ENCODE measurements at regions not wholly inside any gene's neighbourhood (a gene's known extent, or its start where the extent isn't known, plus 50 kb on each side); places are given as distances from the start of the nearest gene placed in this dataset.

DNA sequence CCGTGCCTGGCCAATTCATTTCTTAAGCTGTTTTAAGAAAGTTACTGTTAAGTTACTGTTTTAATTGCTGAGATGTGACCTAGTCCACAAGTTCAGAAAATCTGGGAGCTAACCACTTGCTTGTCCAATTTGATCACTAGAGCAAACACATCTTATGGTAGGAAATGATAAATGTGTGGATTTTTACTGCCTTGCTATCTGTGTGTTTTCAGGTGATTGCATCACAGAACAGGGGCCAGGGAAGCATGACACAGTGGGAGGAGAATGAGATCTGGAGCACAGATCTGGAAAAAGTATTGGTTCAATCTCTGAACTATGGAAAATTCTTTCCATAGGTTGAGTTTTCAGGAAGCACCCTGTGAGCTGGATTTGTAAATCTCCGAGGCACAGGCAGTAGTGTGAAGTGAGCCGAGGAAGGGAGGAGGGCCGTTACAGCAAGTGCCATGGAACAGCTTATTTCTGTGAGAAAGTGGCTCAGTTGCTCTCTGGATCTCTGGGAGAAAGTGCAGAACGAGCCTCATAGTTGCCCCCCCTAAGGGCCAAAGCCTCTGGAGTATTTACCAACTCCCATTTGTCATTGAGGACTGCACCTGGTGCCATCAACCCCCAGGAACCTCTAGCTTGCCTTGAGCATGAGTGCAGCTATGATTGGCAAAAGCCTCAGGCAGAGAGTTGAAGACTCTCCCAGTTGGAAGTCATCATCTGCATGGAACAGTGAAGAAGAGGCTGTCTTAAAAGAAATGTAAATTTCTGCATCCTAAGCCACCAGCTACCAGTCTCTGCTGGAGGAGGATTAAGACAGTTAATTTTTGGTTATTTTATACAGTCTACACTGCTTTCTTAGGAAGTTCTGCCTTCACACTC lies 161.8 kb upstream of the CLINT1 start:
- no peak for DNase-seq (ENCODE audit: low spot score)

GRCh38 chr5:158017469-158017868 lies 158.5 kb upstream of the CLINT1 start:
- no peak for DNase-seq (ENCODE audit: low spot score)

DNA sequence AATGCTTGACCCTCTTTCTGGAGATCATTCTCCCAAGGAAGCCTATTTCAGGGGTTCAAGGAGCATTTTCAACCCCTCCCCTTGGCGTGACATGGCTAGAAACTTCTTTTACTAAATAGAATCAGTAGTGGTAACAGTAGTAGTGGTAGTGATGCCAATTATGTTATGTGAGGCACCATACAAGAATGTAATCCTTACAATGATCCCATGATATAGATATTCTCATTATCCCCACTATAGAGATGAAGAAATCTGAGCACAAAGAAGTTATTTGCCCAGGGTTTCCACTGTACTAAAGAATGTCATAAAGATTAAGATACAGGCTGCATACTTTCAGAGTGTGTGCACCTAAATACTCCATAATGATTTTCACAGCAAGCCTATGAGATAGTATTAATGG lies 155.4 kb upstream of the CLINT1 start:
- no peak for DNase-seq (ENCODE audit: low spot score)

- no peak for DNase-seq (ENCODE audit: low spot score)
Observed at GRCh38 chr5:158013939-158014338, 155.0 kb upstream of the CLINT1 start.

DNA sequence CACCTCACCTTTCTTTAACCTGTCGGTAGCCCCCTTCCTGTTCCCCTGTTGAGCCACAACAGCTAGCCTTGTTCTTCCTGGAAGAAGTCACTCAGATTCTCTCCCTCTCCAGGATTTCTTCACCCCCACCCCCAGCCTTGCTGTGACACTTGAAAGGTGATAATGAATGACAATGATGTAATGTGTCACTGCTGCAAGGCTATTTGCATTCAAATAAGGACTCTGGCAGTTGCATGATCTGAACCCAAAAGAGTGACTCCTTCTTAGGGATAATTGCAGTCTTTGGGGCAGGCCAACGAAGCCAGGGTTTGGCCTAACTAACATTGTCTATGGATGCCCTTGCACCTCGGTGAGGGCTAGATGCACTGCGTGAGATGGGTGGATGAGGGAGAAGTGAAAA lies 154.4 kb upstream of the CLINT1 start:
- no peak for DNase-seq (ENCODE audit: low spot score)

GRCh38 chr5:158011422-158011821 lies 152.5 kb upstream of the CLINT1 start:
- no peak for DNase-seq (ENCODE audit: low spot score)

DNA sequence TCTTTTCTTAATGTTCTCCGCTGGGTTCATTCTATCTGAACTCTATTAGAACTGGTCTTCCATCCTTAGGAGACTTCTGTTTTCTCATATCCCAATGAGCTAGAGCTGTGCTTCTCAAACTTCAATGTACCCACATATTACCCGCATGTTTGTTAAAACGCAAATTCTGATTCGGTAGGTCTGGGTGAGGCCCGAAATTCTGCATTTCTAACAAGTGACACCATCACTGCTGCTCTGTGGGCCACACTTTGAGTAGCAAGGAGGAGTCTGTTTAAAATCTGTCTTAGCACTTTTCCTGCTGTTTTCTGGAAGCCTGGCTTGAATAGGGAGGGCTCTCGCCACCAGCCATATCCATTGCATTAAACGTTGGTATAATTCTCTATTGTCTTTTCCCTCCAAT lies 151.9 kb upstream of the CLINT1 start:
- no peak for DNase-seq (ENCODE audit: low spot score)

DNA sequence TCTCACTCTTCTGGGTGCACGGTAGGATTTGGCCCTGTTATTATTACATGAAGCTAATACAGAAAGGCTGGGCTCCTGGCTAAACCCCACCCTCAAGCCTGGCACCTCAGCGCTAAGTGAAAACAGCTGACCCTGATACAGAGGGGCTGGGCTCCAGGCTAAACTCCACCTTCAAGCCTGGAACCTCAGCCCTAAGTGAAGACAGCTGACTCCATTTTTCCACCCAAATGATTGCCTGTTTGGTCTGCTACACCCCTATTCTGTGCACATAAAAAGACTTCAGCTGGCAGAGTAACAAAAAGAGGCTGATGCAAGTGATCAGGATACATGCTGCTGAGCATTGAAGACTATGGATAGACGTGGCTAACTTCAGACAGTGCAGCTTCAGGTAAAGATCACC lies 148.4 kb upstream of the CLINT1 start:
- no peak for DNase-seq (ENCODE audit: low spot score)

DNA sequence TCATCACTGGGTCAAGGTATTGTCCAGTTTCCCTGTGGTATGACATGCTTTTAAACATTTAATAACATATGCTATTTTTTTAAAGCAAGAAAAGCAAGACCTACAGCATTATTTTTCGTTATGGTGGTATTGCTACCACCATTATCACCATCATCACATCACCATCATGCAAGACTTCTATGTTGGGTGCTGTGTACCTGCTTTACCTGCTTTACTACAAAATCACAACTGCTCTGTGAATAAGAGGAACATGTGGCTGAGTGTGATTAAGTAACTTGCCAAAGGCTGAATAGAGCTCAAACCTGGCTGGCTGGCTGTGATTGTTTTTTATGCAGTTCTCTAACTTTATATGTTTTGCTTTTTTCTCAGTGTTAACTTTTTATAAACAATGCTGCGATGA lies 140.8 kb upstream of the CLINT1 start:
- DNase-seq (ENCODE audit: low spot score) = no peak

- DNase-seq (ENCODE audit: low spot score) = no peak
Observed at GRCh38 chr5:157997991-157998504, 139.1 kb upstream of the CLINT1 start.

DNA sequence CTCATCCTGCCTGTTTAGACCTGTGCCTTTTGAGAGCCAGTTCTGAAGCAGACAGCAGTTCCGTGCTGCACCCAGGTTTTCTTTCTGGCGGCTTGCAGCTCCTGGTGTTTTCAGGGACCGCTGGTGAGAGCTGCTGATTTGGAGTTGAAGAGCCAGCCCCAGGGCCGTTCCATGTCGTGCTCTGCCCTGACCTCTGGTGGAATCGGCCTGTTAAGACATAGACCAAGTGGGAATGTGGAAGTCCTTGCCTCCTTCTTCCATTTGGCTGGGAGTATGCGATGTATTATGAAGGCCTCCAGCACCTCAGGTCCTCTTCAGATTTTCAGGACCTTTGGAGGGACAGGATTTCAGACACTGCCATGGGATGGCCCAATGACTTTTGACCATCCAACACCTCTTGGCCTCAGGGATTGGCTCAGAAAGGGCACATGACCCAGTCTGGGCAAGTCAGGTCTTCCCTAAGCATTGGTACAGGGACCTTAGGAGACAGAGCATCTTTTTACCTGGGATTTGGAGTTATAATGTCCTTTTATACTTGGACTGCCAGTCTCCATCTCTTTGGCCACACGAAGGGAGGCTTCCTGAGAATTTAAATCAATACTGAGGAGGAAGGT lies 136.1 kb upstream of the CLINT1 start:
- peak; percentile 53 for DNase-seq (ENCODE audit: low spot score)

DNA sequence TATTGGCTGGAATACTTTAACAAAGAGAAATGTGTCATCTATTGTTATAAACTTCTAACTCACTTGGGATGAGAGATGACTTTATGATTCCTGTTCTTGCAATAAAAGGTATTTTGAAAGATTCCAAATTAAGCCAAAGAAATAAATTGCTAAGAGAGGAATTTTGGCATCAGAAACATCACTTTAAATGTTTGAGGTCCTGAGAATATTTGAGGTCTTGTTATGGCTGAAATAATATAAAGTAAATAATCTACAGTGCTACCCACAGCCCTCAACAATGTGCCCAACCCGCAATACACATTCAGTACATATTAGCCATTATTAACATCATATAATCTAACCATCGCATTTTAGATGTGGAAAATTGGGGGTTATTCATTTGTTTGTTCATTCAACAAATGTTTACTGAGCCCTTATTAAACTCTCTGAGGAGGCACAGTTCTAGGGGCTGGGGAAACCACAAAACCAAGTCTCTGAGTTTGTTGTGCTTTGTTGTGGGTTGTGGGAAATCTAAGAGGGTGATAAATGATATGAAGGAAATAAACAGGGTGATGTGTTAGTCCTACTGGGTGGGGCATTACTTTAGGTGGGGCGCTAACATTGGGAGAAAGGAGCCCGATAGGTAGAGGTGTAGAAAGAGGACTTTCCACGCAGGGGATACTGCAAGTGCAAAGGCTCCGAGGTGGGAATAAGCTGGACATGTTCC lies 135.2 kb upstream of the CLINT1 start:
- DNase-seq (ENCODE audit: low spot score) = no peak

- DNase-seq (ENCODE audit: low spot score) = no peak
Observed at GRCh38 chr5:157993201-157993600, 134.3 kb upstream of the CLINT1 start.

GRCh38 chr5:157990583-157991181 lies 131.7 kb upstream of the CLINT1 start:
- DNase-seq (ENCODE audit: low spot score) = no peak

DNA sequence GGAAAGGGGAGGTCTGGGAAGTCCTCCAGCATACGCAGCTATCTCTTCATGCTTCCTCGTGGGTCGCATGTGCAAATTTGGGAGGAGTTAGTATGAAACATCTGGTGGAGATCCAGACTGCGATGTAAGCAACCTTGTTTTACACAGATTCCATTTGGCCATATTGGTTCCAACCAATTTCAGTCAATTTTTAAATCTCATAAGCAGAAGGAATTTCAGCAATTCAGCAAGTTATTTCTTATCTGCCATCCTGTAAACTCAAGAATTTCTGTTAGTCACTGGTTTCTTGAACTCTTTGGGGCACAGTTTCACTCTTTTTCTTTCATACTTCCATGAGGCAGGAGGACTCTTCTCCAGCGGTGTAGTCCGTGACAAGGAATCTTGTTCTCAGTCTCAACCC lies 130.4 kb upstream of the CLINT1 start:
- no peak for DNase-seq (ENCODE audit: low spot score)

DNA sequence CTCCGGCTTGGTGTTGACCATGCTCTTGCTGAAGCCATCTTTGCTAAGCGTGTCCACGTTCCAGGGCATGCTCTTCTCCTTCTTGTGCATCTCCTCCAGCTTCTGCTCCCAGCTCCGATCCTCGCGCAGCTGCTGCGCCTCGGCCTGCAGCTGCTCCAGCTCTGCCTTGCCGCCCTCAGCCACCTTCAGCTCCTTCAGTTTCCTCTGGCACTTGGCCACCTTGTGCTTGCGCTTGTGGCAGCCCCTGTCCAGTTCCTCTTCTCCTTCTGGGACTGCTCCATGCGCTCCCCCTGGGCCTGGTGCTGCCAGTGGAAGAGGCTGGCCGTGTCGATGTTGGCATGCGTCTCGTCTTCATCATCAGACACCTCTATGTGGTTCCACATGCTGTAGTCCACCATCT lies 128.3 kb upstream of the CLINT1 start:
- DNase-seq (ENCODE audit: low spot score) = no peak

DNA sequence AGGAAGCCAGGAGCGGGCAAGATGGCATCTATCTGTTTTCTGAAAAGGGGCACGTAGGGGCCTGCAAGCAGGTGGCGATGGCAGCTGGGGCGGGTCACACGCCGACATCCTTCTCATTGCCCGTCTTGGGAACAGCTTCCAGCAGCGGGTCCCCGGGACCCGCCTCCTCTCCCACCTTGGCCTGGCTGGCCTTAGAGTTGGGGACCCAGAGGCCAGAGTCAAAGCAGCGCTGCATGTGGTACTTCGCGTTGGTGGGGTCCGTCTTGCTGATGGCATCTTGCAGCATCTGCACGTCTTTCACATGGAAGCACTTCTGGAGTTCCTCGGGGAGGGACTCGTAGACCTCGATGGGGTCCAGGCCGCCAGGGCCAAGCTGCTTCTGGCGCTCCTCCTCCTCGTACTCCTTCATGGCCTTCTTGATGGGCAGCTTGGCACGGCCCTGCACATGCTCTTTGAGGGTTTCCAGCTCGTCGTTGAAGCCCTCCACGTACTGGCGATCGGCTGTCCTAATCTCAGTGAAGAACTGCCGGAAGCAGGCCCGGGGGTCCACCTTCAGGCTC lies 127.6 kb upstream of the CLINT1 start:
- DNase-seq (ENCODE audit: low spot score) = no peak

GRCh38 chr5:157984611-157985010 lies 125.7 kb upstream of the CLINT1 start:
- DNase-seq (ENCODE audit: low spot score) = no peak

DNA sequence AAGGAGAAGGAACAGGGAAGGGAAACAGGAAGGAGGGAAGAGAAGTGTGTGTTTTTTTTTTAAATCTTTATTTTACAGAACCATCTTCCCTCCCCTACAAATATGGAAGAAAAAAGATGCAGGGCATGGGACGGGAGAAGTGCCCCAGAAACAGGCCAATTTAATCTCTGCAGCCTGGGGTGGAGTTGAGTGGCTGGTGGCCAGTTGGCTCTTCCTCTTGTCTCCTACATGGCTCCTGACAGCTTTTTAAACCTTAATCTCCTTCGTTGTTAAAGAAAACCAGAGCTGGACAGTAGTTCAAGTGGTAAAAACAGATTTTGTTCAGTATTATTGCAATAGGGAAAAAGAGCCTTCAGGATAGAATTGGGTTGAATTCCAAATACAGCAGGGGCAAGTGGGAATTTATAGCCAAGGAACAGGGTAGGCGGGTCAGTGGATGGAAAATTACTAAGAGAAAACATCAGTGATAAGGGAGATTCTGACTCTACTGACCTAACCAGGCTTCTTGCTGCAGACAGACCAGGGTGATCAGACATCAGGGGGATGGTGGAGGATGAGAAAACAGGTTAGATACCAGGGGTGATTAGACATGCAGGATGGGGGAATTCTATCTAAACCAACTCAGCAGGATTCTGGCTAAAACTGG lies 125.1 kb upstream of the CLINT1 start:
- DNase-seq (ENCODE audit: low spot score) = no peak

DNA sequence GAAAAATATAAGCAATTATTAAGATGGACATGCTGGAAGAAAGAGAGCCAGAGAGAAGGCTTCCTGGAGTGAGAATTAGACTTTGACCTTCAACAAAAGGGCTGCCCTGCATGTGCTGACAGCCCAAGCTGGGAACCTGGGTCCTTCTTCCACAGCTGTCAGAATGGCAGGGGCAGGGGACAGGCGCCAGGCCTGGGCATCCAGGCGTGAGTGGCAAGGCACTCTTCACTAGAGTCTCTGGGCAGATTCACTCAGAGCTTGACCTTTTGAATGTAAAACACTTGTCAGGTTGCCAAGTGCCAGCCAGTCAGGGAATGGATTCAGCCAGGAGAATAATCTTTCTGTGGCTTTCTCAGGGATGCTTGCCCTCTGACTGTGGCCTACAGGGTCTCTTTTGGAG lies 119.1 kb upstream of the CLINT1 start:
- no peak for DNase-seq (ENCODE audit: low spot score)

GRCh38 chr5:157976429-157976828 lies 117.5 kb upstream of the CLINT1 start:
- DNase-seq (ENCODE audit: low spot score) = no peak

DNA sequence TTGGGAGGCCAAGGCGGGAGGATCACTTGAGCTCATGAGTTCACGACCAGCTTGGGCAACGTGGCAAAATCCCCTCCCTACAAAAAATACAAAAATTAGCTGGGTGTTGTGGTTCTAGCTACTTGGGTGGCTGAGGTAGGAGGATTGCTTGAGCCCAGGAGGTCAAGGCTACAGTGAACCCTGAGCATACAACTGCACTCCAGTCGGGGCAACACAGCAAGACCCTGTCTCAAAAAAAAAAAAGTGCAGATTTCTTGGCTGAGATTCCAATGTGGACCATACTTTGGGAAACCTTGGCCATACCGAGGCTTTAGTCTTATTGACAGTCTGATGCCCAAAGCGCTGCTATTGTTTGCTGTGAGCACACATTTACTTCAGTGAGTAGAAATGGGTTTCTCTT lies 113.6 kb upstream of the CLINT1 start:
- DNase-seq (ENCODE audit: low spot score) = no peak
